ENCODE measurements at regions not wholly inside any gene's neighbourhood (a gene's known extent, or its start where the extent isn't known, plus 50 kb on each side); places are given as distances from the start of the nearest gene placed in this dataset.

- DNase-seq (no peak), ATAC-seq (no peak)
- ChIA-PET CTCF (no interaction called here), POLR2A (no interaction called here)
- no peak overlapping the region for H3K27ac Mint-ChIP-seq
- H3K9me3 Mint-ChIP-seq (ENCODE audit: insufficient read depth), result no peaks in the 10 kb centered on the region
- no peaks in the 10 kb centered on the region for H3K36me3 Mint-ChIP-seq (ENCODE audit: low read depth)
- H3K4me3 Mint-ChIP-seq, result no peak overlapping the region
- H3K4me1 Mint-ChIP-seq (ENCODE audit: low read depth), result peaks cover 9% of the 10 kb centered on the region
- peaks cover 4% of the 10 kb centered on the region for H3K27me3 Mint-ChIP-seq (ENCODE audit: low read depth)
Measured at GRCh38 chr1:55331351-55331750, 116.2 kb upstream of the USP24 start.

- ATAC-seq (no peak), DNase-seq (no peak)
- CTCF ChIA-PET, result no interaction called here
- H3K36me3 Mint-ChIP-seq (ENCODE audit: low read depth), result no peaks in the 10 kb centered on the region
- peaks cover 6% of the 10 kb centered on the region for H3K27me3 Mint-ChIP-seq (ENCODE audit: low read depth)
- no peaks in the 10 kb centered on the region for H3K9me3 Mint-ChIP-seq (ENCODE audit: insufficient read depth)
- H3K27ac Mint-ChIP-seq, result no peak overlapping the region
- POLR2A ChIA-PET, result no interaction called here
- peaks cover 9% of the 10 kb centered on the region for H3K4me1 Mint-ChIP-seq (ENCODE audit: low read depth)
- no peak overlapping the region for H3K4me3 Mint-ChIP-seq
Measured at GRCh38 chr1:55329808-55330432, 114.8 kb upstream of the USP24 start.

GRCh38 chr1:55329091-55329490 lies 113.9 kb upstream of the USP24 start:
- ChIA-PET POLR2A (no interaction called here), CTCF (no interaction called here)
- H3K4me1 Mint-ChIP-seq (ENCODE audit: low read depth), result peaks cover 5% of the 10 kb centered on the region
- H3K9me3 Mint-ChIP-seq (ENCODE audit: insufficient read depth), result no peaks in the 10 kb centered on the region
- ATAC-seq (no peak), DNase-seq (no peak)
- no peak overlapping the region for H3K4me3 Mint-ChIP-seq
- no peak overlapping the region for H3K27ac Mint-ChIP-seq
- H3K36me3 Mint-ChIP-seq (ENCODE audit: low read depth), result no peaks in the 10 kb centered on the region
- H3K27me3 Mint-ChIP-seq (ENCODE audit: low read depth), result peaks cover 7% of the 10 kb centered on the region

GRCh38 chr1:55326496-55327243 lies 111.5 kb upstream of the USP24 start:
- ATAC-seq (no peak), DNase-seq (no peak)
- ChIA-PET CTCF (interaction anchor here (0.9 to 1.1 kb wide), 2 partner anchors 11 to 49 kb away, joined by 3 to 4 read pairs; no protein-coding TSS in a partner anchor), POLR2A (no interaction called here)
- Mint-ChIP-seq H3K4me1 (ENCODE audit: low read depth) (no peaks in the 10 kb centered on the region), H3K27ac (no peak overlapping the region), H3K9me3 (ENCODE audit: insufficient read depth) (no peaks in the 10 kb centered on the region), H3K4me3 (no peak overlapping the region), H3K27me3 (ENCODE audit: low read depth) (peaks cover 7% of the 10 kb centered on the region), H3K36me3 (ENCODE audit: low read depth) (no peaks in the 10 kb centered on the region)

GRCh38 chr1:55323760-55324159 lies 108.6 kb upstream of the USP24 start:
- ATAC-seq (no peak), DNase-seq (no peak)
- Mint-ChIP-seq H3K9me3 (ENCODE audit: insufficient read depth) (no peaks in the 10 kb centered on the region), H3K4me3 (no peak overlapping the region), H3K27ac (no peak overlapping the region), H3K36me3 (ENCODE audit: low read depth) (no peaks in the 10 kb centered on the region), H3K4me1 (ENCODE audit: low read depth) (no peaks in the 10 kb centered on the region), H3K27me3 (ENCODE audit: low read depth) (peaks cover 7% of the 10 kb centered on the region)
- POLR2A ChIA-PET, result no interaction called here
- CTCF ChIA-PET, result no interaction called here

- no peaks in the 10 kb centered on the region for H3K9me3 Mint-ChIP-seq (ENCODE audit: insufficient read depth)
- no peak overlapping the region for H3K27ac Mint-ChIP-seq
- H3K4me3 Mint-ChIP-seq, result no peak overlapping the region
- DNase-seq (no peak), ATAC-seq (no peak)
- H3K36me3 Mint-ChIP-seq (ENCODE audit: low read depth), result no peaks in the 10 kb centered on the region
- ChIA-PET CTCF (interaction anchor here (1.2 kb wide), 1 partner anchor 15 kb away, joined by 3 read pairs; no protein-coding TSS in a partner anchor), POLR2A (no interaction called here)
- peaks cover 7% of the 10 kb centered on the region for H3K27me3 Mint-ChIP-seq (ENCODE audit: low read depth)
- H3K4me1 Mint-ChIP-seq (ENCODE audit: low read depth), result no peaks in the 10 kb centered on the region
Measured at GRCh38 chr1:55322842-55323241, 107.7 kb upstream of the USP24 start.

GRCh38 chr1:55321942-55322341 lies 106.8 kb upstream of the USP24 start:
- no peak for DNase-seq
- ChIA-PET POLR2A (no interaction called here), CTCF (interaction anchor here (1.1 to 1.2 kb wide), 2 partner anchors 15 to 16 kb away, joined by 3 to 4 read pairs; no protein-coding TSS in a partner anchor)
- ATAC-seq, result no peak
- Mint-ChIP-seq H3K27ac (no peak overlapping the region), H3K4me3 (no peak overlapping the region), H3K27me3 (ENCODE audit: low read depth) (peaks cover 6% of the 10 kb centered on the region), H3K9me3 (ENCODE audit: insufficient read depth) (no peaks in the 10 kb centered on the region), H3K36me3 (ENCODE audit: low read depth) (no peaks in the 10 kb centered on the region), H3K4me1 (ENCODE audit: low read depth) (no peaks in the 10 kb centered on the region)

GRCh38 chr1:55320891-55321290 lies 105.7 kb upstream of the USP24 start:
- ChIA-PET POLR2A (no interaction called here), CTCF (no interaction called here)
- H3K27ac Mint-ChIP-seq, result no peak overlapping the region
- H3K27me3 Mint-ChIP-seq (ENCODE audit: low read depth), result peaks cover 3% of the 10 kb centered on the region
- no peaks in the 10 kb centered on the region for H3K36me3 Mint-ChIP-seq (ENCODE audit: low read depth)
- no peaks in the 10 kb centered on the region for H3K4me1 Mint-ChIP-seq (ENCODE audit: low read depth)
- ATAC-seq (no peak), DNase-seq (no peak)
- H3K9me3 Mint-ChIP-seq (ENCODE audit: insufficient read depth), result no peaks in the 10 kb centered on the region
- H3K4me3 Mint-ChIP-seq, result no peak overlapping the region

- POLR2A ChIA-PET, result no interaction called here
Measured at GRCh38 chr1:55318116-55318817, 103.1 kb upstream of the USP24 start.

GRCh38 chr1:55317673-55318072 lies 102.5 kb upstream of the USP24 start:
- no peak for DNase-seq
- Mint-ChIP-seq H3K36me3 (ENCODE audit: low read depth) (no peaks in the 10 kb centered on the region), H3K4me1 (ENCODE audit: low read depth) (no peaks in the 10 kb centered on the region), H3K27ac (no peak overlapping the region), H3K9me3 (ENCODE audit: insufficient read depth) (no peaks in the 10 kb centered on the region), H3K4me3 (no peak overlapping the region), H3K27me3 (ENCODE audit: low read depth) (no peaks in the 10 kb centered on the region)
- CTCF ChIA-PET, result interaction anchor here (0.6 to 1.4 kb wide), 4 partner anchors 20 to 781 kb away, joined by 3 read pairs; no protein-coding TSS in a partner anchor
- POLR2A ChIA-PET, result interaction anchor here (0.5 kb wide), 1 partner anchor 39 kb away, joined by 3 read pairs; no protein-coding TSS in a partner anchor
- no peak for ATAC-seq

More at GRCh38 chr1:55318116-55318817, 103.1 kb upstream of the USP24 start:
- Mint-ChIP-seq H3K27me3 (ENCODE audit: low read depth) (no peaks in the 10 kb centered on the region), H3K4me3 (no peak overlapping the region), H3K27ac (no peak overlapping the region), H3K36me3 (ENCODE audit: low read depth) (no peaks in the 10 kb centered on the region), H3K4me1 (ENCODE audit: low read depth) (no peaks in the 10 kb centered on the region), H3K9me3 (ENCODE audit: insufficient read depth) (no peaks in the 10 kb centered on the region)
- ATAC-seq (no peak), DNase-seq (no peak)
- CTCF ChIA-PET, result interaction anchor here (0.6 to 1.4 kb wide), 2 partner anchors 20 to 780 kb away, joined by 3 read pairs; no protein-coding TSS in a partner anchor

- ATAC-seq (no peak), DNase-seq (no peak)
- Mint-ChIP-seq H3K27ac (no peak overlapping the region), H3K27me3 (ENCODE audit: low read depth) (no peaks in the 10 kb centered on the region), H3K36me3 (ENCODE audit: low read depth) (no peaks in the 10 kb centered on the region), H3K4me3 (no peak overlapping the region), H3K9me3 (ENCODE audit: insufficient read depth) (no peaks in the 10 kb centered on the region), H3K4me1 (ENCODE audit: low read depth) (no peaks in the 10 kb centered on the region)
- POLR2A ChIA-PET, result interaction anchor here (0.5 kb wide), 1 partner anchor 38 kb away, joined by 3 read pairs; no protein-coding TSS in a partner anchor
- CTCF ChIA-PET, result interaction anchor here (0.9 to 1.4 kb wide), 3 partner anchors 21 to 177 kb away, joined by 3 to 4 read pairs (median 3); no protein-coding TSS in a partner anchor
Measured at GRCh38 chr1:55316947-55317662, 101.9 kb upstream of the USP24 start.

All from activated CD8-positive, alpha-beta T cell treated with anti-CD3 and anti-CD28 coated beads, Interleukin-2, amount 10 ng/mL, durations not matched to agents 7 days and 5 days (primary cell).